DMS53 treated with DMSO at 0.1 percent for 48 hours (cell line): ENCODE measurements at regions not wholly inside any gene's neighbourhood (a gene's known extent, or its start where the extent isn't known, plus 50 kb on each side); places are given as distances from the start of the nearest gene placed in this dataset.

Experiments used
- DNase-seq: peaks from one replicate; lab custom pipeline; 2025; ENCODE audit not compliant: unreplicated experiment; lab: John Stamatoyannopoulos, UW

DNA sequence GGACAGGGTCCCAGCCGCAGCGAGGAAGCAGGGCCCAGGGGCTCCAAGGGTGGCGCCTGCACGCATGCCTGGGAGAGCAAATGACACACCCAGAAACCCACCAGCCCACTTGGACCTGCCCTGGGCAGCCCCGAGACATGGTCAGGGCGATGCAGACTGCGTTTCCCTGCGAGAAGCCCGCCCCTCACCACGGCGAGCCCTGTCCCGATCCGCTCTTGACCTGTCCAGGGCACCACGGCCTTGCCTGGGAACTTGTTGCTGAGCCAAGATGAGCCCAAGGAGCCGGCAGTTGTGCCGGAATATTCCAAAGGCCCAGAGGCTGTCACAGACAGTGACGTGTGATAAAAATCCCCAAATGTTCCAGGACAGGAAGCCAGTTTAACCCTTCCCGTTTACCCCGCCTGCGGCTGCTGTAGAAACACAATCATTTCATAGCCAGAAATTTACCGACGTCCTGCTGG is 78.1 kb downstream of the SIK1 start:
- DNase-seq, result no peak

DNA sequence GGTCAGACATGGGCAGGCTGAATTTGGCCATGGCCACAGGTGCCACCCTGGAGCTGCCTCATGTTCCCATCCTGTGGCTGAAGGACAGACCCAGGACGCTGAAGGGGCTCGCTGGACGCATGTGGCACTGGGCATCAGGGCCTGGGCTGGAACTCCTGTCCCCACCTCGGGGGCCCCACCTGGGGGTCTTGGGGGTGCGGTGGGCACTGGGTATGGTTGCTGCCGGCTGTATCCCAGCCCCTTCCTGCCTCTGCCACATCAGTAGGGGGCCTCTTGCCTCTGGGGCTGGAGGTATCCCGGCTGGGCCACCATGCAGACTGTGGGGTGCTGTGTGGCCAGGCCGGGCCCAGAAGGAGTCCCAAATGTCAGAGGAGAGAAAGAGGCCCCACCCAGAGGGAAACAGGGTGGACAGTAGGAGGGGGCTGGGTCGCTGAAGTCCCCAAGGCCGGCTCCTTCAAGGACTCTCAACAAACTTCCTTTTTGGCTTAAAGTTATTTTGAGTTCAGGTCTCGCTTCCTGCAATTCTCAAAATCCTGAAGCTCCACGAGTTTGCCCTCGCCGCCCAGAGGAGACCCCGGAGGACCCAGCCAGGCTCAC is 78.7 kb downstream of the SIK1 start:
- DNase-seq, result no peak

DNA sequence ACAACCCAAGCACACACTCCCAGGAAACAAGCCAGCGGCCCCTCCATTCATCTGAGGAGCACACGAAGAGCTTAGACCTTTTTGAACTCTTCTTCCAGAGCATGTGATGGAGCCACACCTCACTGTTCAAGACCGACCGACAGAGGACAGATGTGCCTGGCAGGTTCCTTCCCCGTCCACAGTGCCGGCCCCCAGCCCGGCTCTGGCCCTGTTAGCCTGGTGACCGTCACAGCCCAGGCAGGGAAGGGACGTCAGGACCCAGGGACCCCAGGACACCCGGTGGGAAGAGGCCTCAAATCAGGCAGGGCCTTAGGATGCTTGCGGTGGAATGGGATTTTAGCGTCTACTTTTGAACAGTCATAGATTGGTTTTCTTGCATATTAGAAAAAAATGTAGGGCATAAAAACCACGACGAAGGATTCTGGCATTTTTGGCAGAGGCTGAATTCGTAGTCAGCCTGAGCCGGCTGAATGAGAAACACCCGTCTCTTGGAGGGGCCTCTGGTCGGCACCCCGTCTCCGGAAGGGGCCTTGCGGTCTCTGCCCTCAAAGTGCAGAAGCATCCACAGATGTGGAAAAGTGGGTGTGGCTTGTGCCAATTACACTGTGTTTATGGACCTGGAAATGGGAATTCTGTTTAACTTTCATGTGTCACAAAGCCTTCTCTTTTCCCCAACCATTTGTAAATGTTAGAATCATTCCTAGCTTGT is 79.3 kb downstream of the SIK1 start:
- no peak for DNase-seq

DNA sequence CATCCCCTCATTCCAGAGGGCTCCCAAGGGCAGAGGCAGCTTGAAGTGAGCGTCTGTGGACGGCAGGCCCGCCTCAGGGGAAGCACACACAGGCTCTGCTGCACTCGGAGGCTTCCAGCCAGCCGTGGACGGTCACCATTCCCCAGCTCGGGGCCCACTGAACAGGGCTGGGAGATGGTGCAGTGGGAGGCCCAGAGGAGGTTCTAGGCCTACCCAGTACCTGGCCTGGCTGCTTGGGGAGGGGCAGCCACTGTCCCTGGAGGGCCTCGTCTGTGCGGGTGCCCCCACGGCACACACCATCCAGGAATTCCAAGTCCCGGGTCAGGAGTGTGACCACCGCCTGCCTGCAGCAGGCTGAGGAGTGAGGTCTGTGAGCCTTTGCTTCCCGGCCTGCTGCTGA is 80.4 kb downstream of the SIK1 start:
- no peak for DNase-seq

DNA sequence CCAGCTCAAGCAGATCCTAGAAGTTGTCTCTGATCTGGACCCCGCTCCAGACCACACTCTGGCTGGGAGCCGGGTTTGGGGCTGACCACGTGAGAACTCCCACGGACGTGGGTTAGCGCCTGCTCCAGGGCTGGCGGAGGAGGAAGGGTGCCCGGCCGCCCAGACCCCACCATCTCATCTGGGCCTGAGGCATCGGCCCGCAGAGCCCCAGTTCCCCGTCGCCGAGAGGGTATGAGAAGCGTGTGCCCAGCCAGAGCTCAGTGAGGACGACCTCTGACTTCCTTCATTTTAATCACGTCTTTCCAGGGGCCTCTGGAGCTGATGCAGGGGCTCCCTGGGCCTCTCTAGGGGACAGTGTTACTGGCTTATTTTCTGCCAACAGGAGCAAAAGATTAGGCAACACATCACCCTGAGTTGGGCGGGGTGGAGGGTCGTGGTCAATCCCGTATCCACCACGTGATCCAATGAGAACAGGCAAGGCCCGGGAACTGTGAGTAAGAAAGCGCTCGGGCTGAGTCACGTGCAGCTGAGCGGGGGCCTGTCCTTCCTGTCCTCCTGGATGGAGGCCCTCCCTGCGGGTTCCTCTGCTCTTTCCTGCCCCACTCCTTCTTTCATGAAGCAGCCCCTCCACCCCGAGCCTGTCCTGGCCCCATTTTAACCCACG is 81.1 kb downstream of the SIK1 start:
- DNase-seq, result no peak

DNA sequence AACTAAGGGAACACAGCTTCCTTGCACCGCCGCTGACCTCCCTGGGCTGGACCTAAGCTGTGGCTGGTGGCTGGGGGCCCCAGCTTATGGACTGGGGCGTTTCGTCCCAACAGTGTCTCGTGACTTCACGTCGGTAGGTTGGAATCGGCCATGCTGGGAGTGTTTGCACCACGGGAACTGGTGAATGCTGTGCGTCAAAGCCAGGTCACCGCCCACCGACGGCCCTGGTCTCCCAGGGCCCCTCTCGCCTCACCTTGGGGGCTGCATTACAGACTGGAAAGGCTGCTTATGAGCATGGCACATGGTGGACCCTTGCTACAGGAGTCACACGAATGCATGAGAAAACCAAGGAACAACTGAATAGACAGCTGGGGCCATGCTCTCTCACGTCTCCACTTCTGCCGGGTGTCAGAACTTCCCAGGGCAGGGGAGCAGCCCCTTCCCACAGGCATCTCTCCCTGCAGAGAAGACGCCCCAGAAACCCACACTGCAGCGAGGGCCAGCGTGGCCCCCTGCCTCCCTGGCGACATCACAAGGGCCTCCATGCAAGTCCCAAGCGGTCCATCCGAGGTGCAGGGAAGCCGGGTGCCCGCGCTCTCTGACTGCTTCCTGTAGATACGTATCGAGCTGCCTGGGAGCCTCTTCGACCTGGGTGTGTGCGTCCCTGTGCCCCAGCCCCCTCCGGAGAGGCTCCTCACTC is 81.7 kb downstream of the SIK1 start:
- DNase-seq, result no peak

DNA sequence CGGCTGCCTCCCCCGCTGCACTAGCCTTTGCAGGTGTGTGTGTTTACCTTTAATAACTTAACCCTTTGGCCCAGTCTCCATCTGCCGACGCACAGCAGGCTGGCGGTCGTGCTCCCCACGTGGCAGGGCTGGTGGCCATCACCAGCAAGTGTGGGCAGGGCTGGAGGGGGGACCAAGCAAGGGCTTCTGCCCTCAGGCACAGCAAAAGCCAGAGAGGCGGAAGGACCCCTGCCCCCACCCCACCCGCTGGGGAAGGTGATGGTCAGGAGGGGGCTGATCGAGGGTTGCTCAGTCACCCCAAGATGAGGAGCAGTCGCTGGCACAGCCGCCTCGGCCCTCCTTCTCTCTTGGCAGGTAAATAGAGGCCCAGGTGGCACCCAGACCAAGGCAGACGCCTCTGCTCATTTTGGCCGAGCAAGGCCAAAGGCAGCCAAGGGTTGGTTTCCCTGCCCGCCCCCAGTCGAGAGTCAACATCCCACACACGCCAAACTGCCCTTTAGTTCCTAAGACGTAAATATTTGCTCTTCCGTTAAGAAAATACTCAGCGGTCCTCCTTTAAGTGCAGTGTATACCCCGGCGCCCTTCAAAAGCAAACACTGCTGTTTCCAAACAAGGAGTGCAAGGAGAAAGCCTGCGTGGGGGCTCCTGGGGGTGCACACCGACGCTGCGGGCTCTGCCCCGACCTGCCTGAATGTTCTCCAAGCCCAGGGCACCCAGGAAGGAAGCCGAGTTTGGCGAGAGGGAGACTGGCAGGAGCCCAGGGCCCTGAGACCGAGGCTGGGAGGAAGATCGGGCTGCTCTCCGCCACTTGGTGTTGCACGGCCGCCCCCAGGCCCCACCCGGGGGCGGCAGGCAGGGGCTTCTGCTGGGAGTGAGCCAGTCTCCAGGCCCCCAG is 82.7 kb downstream of the SIK1 start:
- peak; percentile 35 for DNase-seq

DNA sequence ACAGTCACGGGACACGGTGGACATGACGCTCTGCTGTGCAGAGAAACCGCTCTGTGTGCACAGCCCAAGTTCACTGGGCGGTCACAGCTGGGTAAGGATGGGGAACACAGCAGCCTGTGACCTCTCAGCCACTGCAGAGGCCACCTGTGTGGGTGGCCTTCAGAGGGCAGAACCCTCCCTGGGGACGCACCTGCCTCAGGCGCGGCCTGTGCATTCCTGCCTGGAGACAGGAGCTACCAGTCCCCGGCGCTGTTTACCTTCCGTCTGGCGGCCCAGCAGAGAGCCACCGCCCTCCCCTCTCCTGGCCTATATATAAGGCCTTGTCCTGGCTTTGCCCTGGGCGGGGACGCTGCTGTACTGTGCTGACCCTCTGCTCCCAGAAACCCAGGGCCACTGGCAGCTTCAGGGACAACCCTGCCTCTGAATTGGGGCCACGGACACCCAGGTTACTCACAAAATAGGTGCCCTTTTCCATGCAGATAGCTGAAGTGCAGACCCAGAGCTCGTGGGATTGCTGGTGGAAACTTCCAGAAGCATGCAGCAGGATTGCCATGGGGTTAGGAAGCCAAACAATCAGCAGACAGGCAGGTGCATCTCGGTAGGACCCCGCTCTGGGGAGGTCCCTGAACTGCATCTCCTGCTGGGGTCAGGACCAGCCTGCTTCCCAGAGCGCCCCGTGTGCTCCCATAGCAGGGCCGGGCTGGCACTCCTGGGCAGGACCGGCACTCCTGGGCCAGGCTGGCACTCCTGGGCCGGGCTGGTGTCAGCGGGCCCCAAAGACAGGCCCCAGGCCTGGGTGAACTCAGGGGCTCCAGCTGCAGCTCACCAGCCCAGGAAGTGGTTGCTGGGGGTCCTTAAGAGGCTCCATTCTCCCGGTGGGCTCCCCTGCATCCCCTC is 83.6 kb downstream of the SIK1 start:
- DNase-seq, result peak; percentile 80

DNA sequence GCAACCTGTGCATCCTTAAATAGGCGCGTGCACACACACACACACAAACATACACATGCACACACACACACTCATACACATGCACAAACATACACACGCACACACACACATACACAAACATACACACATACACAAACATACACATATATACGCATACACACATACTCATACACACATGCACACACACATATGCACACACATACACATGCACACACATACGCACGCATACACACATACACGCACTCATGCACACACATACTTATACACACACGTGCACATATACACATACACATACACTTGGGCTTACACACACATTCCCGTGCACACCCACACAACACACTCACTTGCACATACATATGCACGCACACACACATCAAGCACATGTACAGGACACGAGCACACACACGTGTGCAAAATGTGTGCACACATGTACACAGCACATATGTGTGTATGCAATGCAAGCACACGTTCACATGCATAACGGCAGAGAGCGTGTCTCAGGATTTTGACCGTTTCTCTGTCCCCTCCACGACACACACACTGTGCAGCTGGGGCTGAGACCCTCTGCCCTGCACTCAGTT is 84.5 kb downstream of the SIK1 start:
- DNase-seq, result no peak

DNA sequence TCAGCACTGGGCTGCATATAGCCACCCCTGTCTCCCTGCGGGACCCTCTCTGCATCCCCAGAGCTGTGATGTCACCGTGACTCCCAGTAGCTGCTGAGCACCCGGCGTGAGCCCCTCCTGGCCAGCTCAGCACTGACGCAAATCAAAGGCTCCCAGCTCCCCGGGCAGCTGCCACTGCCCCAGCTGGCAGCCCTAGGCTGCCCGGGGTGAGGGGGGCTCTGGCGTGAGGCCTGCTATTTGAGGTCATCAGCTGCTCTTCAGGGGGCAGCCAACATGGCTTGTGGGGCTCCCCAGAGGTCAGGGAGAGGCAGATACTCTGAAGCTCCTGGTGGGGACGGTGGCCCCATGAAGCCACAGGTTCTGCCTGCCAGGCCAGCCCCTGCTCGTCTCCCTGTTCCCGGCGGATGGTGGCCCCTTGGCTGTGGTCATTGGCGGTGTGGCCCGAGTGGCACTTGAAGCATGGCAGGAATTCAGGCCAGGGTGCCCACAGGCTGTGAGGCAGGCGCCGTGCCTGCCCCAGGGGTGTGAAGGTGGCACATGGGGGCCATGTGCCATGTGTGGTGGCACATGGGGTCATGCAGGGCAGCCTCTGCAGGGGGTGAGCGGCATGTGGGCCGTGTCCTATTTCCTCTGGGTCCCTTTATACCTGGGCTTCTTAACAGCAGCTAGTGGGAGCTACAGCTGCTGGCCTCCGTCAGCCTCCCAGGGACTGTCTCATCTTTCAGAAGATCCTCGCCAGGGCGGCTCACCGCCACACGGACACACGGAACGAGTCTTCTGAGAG is 85.4 kb downstream of the SIK1 start:
- DNase-seq, result no peak

DNA sequence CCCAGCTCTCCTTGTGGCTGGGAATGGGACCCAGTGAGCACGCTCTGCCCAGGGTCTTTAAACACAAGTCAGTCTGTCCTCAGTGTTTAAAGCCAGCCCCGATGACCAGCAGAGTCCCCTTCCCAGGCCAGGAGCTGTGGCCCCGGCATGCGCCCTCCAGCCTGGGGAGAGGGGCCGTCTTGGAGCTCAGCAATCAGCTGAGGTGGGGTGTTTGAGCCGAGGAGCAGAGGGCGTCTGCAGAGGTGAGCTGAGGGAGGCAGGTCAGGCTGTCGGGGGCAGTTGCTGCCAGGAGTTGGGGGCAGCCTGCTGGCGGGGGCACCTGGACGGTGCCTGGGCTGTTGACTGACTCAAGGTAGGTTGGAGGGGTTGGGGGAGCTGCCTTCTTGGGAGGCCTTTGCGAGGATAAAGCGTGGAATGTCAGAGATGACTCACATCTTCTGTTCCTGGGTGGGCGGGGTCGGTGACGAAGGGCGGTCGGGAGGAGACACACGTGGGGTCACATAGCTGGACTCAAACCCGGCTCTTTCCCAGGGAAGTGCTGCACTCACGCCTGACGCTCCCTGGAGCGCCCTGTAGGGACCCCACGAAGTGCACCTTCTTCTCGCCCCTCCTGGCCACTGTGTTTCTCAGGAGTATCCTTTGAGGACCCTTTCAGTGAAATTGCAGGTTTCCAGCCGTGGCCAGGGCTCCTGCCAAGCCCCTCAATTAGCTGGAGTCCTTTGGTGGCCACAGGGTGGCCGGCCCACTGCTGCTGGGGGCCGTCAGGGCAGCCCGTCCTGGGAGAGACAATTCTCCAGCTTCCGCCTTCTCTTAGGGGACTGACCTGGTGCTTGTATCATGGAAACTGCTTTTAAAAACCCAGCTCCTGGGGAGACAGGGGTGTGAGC is 86.2 kb downstream of the SIK1 start:
- DNase-seq, result no peak

DNA sequence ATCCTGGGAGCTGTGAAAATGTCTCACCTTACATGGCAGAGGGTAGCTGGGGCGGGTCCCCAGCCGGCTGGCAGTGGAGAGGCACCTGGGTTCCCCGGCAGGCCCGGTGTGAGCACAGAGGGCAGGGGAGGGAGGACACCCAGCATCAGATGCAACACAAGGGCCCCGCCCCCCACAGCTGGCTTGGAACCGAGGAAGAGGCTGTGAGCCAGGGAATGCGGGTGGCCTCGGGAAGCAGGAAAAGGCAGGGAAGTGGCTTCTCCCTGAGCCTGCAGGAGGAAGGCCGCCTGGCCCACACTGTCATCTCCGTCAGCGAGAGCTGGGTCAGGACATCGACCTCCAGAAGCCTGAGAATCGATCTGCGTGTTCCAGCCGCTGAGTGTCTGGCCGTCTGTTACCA is 87.3 kb downstream of the SIK1 start:
- no peak for DNase-seq

DNA sequence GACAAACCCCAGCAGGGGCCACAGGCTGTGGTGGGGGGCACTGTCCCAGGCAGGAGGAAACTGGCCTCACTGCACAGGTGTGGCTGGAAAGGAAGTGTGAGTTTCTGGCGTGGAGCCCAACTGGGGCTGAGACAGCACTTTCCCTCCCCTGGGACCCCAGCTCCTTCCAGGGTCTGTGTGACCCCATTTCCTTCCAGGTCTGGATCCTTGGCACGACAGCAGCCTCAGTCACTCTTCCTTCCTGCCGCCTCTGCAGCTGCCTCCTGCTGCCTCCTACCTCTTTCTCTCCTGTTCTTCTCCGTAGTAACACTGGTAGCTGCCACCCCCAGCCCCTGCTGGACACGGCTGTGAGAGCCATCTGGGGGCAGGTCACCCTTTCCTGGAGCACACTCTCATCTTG is 88.0 kb downstream of the SIK1 start:
- DNase-seq, result no peak

DNA sequence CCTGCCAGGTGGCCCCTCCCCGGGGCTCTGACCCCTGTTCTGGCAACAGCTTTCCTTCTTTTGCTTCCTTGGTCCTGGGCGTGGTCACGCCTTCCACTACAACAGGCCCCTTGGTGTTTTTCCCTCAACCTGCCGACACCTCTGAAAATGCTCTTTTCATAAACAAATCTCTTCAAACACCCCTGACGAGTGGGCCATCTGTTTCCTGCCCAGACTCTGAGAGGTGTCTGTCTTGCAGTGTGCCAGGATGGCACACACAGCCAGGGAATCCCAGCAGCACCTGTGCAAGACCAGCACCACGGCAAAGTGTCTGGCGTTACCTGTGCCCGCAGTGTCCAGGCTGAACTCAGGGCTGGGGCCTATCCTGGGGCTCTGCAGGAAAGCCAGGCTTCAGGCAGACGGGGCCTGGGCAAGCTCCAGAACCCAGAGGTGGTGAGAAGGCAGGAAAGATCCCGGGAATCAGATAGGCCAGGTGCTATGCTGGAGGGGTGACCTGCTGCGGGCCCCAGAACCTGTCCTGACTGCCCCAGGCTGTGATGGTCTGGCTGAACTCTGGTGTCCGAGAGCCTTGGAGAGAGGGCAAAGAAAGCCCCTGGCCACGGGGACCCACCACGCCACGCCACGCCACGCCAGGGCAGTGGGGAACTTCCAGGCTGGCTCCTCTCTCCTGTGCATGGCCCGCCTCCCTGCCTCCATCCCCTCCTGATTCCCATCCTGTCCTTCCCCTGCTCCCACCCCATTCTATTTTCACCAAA is 88.9 kb downstream of the SIK1 start:
- DNase-seq, result peak; percentile 8

DNA sequence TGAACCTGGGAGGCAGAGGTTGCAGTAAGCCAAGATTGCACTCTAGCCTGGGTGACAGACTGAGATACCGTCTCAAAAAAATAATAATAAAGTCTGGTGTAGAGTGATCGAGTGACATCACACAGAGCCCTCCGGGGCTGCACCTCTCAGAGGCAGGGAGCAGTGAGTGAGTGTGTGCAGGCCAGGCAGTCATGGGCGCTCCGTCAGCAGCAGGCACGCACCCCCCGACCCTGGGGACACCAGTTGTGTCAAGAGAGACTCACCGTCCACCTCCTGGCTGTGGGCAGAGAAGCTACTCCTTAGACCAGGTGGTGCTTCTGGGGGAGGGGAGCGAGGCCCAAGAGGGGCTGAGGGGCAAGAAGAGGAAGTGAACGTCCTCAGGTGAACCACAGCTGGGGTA is 91.8 kb downstream of the SIK1 start:
- no peak for DNase-seq

DNA sequence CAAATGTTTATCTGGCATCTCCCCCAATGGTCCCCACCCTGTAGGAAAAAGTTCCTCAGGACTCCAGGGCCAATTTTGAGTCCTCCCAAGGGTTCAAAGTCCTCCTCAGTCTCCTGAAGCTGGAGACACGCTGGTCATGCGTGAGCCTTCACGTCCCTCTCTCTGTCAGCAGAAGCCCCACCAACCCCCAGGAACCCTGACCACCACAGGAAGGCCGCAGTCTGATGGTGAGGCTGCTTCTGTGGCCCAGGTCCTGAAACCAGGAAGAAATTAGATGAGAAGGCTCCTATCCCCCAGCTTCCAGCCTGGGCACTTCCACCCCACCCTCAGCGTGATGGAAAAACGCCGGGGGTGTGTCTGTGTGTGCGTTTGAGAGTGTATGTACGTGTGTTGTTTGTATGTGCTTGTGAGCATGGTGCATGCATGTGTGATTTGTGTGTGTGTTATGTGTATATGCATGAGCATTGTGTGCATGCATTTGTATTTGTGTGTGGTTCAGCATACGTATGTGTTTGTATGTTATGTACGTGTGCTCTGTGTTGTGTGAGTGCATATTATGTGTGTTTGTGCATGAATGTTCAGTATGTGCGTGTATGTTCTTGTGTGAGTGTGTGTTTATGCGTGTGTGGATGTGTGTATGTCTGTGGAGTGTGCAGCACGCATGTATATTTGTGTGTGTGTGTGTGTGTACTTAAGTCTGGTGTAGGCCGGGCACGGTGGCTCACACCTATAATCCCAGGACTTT is 92.5 kb downstream of the SIK1 start:
- no peak for DNase-seq
